ENCODE measurements at regions not wholly inside any gene's neighbourhood (a gene's known extent, or its start where the extent isn't known, plus 50 kb on each side); places are given as distances from the start of the nearest gene placed in this dataset.

DNA sequence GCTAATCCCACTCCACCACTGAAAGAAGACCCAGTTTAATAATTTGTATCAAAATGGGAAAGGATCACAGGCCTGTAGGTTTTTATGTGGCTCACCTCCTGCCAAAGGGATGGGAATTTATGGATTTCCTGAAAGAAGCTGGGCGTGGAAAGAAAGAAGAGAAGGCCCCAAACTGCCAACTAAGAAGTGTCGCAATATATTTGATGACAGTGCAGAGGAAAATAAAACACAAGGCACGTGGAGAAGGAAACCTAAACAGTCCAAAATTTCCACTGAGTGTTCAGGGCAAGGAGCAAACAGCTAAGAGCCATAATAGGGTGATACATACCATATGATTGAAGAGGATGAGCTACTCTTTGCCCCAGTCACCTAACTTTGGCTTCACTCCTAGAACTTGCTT is 667.2 kb downstream of the GATA3 start:
- no peak for ATAC-seq
- Mint-ChIP-seq H3K4me3 (no peak overlapping the region), H3K9me3 (peaks cover 23 to 30% of the 10 kb centered on the region in 2 donors), H3K27me3 (no peaks in the 10 kb centered on the region), H3K4me1 (no peaks in the 10 kb centered on the region), H3K27ac (no peak overlapping the region)
- no peak for DNase-seq

DNA sequence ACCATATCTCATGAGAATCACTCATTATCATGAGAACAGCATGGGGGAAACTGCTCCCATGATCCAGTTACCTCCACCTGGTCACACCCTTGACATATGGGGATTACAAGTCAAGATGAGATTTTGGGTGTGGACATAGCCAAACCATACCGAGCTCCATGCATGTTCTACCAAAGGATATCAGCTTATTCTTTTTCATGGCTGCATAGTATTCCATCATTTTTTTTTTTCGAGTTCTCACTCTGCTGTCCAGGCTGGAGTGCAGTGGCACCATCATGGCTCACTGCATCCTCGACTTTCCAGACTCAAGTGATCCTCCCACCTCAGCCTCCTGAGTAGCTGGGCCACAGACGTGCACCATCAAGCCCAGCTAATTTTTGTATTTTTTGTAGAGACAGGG is 668.3 kb downstream of the GATA3 start:
- Mint-ChIP-seq H3K4me3 (no peak overlapping the region), H3K27me3 (no peaks in the 10 kb centered on the region), H3K4me1 (no peaks in the 10 kb centered on the region), H3K9me3 (peaks cover 23 to 28% of the 10 kb centered on the region in 2 donors), H3K27ac (no peak overlapping the region)
- ATAC-seq (no peak), DNase-seq (no peak)

- ATAC-seq, result no peak
- H3K27me3 Mint-ChIP-seq, result no peaks in the 10 kb centered on the region
- no peaks in the 10 kb centered on the region for H3K4me1 Mint-ChIP-seq
Measured at GRCh38 chr10:8725343-8725742, 670.9 kb downstream of the GATA3 start.

GRCh38 chr10:8726084-8726778 is 671.7 kb downstream of the GATA3 start:
- H3K9me3 Mint-ChIP-seq, result peaks cover 5 to 8% of the 10 kb centered on the region in 2 donors
- no peaks in the 10 kb centered on the region for H3K27me3 Mint-ChIP-seq
- H3K4me3 Mint-ChIP-seq, result no peak overlapping the region
- H3K27ac Mint-ChIP-seq, result no peak overlapping the region
- ATAC-seq (no peak), DNase-seq (no peak)
- no peaks in the 10 kb centered on the region for H3K4me1 Mint-ChIP-seq

More at GRCh38 chr10:8725343-8725742, 670.9 kb downstream of the GATA3 start:
- no peak overlapping the region for H3K4me3 Mint-ChIP-seq
- H3K9me3 Mint-ChIP-seq, result peaks cover 5 to 8% of the 10 kb centered on the region in 2 donors
- no peak overlapping the region for H3K27ac Mint-ChIP-seq
- DNase-seq, result no peak

- Mint-ChIP-seq H3K9me3 (peaks cover 5 to 8% of the 10 kb centered on the region in 2 donors), H3K27ac (no peak overlapping the region), H3K27me3 (no peaks in the 10 kb centered on the region), H3K4me1 (no peaks in the 10 kb centered on the region), H3K4me3 (no peak overlapping the region)
- ATAC-seq, result no peak
- no peak for DNase-seq
Measured at GRCh38 chr10:8726779-8727084, 672.2 kb downstream of the GATA3 start.

DNA sequence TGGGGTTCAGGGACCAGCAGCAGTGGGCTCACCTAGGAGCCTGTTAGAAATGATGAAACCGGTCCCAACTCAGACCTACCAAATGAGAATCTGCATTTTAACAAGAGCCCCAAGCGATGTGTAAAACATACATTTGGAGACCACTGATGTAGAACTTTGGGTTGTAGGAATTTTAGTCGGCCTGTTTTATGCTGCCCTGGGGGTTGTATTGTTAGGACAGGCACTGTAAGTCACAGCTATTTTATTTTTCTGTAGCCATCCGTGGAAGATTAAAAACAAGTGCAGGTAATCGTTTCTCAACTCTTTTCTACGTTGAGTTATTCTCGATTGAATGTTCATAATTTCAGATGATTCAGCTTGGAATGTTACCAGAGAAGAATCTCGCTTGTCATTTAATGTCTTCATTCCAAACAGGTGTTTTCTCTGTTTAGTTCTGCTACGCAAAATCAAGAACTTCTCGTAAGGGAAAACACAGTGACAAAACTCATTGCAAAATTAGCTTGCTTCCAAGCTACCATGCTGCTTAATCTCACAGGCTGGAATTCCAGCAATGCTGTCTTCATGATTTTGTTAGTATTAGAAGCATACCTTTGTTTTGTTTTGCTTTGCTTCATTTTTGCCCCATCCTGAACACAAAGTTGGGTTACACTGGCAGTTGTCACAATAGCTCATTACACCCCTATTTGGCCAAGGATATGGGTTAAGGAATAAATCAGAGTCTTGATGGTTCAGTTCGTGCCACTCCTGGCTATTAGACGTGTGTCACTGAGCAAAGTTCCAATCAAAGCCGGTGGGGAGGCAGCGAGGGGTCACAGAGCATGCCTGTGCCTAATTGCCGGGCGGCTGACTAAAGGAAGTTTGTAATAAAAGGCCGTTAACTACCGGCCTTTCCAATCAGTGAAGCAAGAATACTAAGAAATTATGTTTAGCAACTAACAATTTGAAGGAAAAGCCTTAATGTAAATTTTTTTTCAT is 676.9 kb downstream of the GATA3 start:
- Mint-ChIP-seq H3K4me3 (no peak overlapping the region), H3K9me3 (no peaks in the 10 kb centered on the region), H3K27ac (no peak overlapping the region), H3K4me1 (no peaks in the 10 kb centered on the region), H3K27me3 (no peaks in the 10 kb centered on the region)
- no peak for ATAC-seq
- DNase-seq, result no peak

DNA sequence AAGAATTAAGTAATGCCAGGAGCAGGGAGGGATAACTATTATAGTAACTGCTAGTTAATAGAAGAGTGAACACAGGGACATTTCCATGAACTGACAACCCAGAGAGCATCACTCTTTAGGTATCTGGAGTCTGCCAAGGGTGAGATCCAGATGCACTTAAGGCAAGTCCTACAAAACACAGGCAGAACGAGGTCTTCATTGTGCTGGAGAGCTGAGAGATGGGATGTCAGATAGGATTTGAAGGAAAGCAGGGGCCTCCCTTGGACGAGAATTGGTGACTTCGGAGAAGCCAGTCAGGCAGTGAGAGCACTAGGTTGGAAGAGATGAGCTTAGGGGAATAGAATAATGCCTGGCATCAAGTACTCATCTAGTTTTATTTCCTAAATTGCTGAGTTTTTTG is 684.5 kb downstream of the GATA3 start:
- no peak overlapping the region for H3K4me3 Mint-ChIP-seq
- H3K27ac Mint-ChIP-seq, result no peak overlapping the region
- H3K9me3 Mint-ChIP-seq, result no peaks in the 10 kb centered on the region
- ATAC-seq (no peak), DNase-seq (no peak)
- no peaks in the 10 kb centered on the region for H3K4me1 Mint-ChIP-seq
- H3K27me3 Mint-ChIP-seq, result peaks cover 7% of the 10 kb centered on the region

GRCh38 chr10:8752146-8752843 is 697.8 kb downstream of the GATA3 start:
- DNase-seq (no peak), ATAC-seq (no peak)
- peaks cover 0 to 9% of the 10 kb centered on the region in 2 donors for H3K9me3 Mint-ChIP-seq
- peaks cover 19% of the 10 kb centered on the region for H3K27me3 Mint-ChIP-seq
- no peak overlapping the region for H3K4me3 Mint-ChIP-seq
- H3K4me1 Mint-ChIP-seq, result no peaks in the 10 kb centered on the region
- H3K27ac Mint-ChIP-seq, result no peak overlapping the region

- no peak for DNase-seq
Measured at GRCh38 chr10:8758029-8758428, 703.5 kb downstream of the GATA3 start.

DNA sequence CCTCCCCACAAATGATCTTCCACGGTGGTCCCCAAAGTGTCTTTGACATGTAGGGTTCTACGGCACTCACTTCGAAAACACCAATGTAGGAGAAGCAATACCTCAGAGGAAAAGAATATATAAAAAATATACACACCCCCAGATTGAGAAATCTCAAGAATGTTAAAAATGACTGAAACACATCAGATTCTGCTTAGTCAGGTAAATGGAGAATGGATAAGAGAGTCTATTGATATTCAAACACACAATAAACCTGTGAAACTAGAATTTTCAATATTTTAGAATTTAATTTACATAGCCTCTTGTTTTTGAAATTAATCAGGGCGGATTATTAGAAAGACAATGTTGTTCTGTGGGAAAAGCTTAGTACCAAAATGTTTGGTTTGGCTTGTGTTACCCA is 712.4 kb downstream of the GATA3 start:
- DNase-seq (no peak), ATAC-seq (no peak)
- H3K27ac Mint-ChIP-seq, result no peak overlapping the region
- no peak overlapping the region for H3K4me3 Mint-ChIP-seq
- no peaks in the 10 kb centered on the region for H3K27me3 Mint-ChIP-seq
- H3K4me1 Mint-ChIP-seq, result no peaks in the 10 kb centered on the region
- H3K9me3 Mint-ChIP-seq, result no peaks in the 10 kb centered on the region

More at GRCh38 chr10:8758029-8758428, 703.5 kb downstream of the GATA3 start:
- Mint-ChIP-seq H3K27me3 (peaks cover 8% of the 10 kb centered on the region), H3K4me1 (no peaks in the 10 kb centered on the region), H3K9me3 (peaks cover 0 to 9% of the 10 kb centered on the region in 2 donors), H3K27ac (no peak overlapping the region), H3K4me3 (no peak overlapping the region)
- ATAC-seq, result no peak

DNA sequence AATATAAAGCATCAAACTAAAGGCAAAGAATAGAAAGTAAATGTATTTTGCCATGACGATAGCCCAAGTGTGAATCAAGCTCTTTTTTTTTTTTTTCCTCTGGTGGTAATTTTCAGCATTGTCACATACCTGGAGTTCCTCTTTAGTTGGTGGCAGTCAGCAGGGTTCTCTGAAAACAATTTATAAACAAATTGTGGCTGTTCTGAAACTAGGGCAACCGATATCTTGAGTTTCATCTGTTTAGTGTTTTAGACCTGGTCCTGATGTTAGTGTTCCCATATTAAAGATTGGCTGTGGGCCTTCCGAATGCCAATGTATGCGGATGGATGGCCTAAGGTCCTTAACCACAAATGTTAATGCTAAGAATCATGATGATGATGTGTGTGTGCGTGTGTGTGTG is 713.1 kb downstream of the GATA3 start:
- H3K27me3 Mint-ChIP-seq, result no peaks in the 10 kb centered on the region
- no peak overlapping the region for H3K4me3 Mint-ChIP-seq
- ATAC-seq (no peak), DNase-seq (no peak)
- H3K9me3 Mint-ChIP-seq, result no peaks in the 10 kb centered on the region
- H3K27ac Mint-ChIP-seq, result no peak overlapping the region
- no peaks in the 10 kb centered on the region for H3K4me1 Mint-ChIP-seq

- no peak for DNase-seq
- ATAC-seq, result no peak
- Mint-ChIP-seq H3K9me3 (no peaks in the 10 kb centered on the region), H3K27ac (no peak overlapping the region), H3K4me3 (no peak overlapping the region), H3K4me1 (no peaks in the 10 kb centered on the region), H3K27me3 (no peaks in the 10 kb centered on the region)
Measured at GRCh38 chr10:8768341-8768740, 713.9 kb downstream of the GATA3 start.

DNA sequence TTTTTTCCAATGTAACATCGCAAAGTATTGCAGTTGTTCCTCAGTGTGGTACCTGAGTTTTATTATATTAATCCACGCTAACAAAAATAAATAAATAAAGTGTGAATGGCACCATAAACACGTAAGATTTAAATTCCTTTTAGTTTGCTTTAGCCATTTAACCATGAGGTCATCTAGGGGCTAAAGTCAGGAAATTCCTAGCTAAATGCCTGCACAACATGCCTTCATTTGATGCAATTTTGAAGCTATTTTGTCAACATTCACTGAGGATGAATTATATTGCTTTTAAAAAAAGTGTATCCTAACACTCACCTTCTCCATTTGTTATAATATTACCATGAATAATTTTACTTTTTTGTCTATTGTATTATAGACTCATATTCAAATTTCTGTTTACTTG is 714.4 kb downstream of the GATA3 start:
- Mint-ChIP-seq H3K4me3 (no peak overlapping the region), H3K9me3 (no peaks in the 10 kb centered on the region), H3K27ac (no peak overlapping the region), H3K27me3 (no peaks in the 10 kb centered on the region), H3K4me1 (no peaks in the 10 kb centered on the region)
- no peak for ATAC-seq
- DNase-seq, result no peak

DNA sequence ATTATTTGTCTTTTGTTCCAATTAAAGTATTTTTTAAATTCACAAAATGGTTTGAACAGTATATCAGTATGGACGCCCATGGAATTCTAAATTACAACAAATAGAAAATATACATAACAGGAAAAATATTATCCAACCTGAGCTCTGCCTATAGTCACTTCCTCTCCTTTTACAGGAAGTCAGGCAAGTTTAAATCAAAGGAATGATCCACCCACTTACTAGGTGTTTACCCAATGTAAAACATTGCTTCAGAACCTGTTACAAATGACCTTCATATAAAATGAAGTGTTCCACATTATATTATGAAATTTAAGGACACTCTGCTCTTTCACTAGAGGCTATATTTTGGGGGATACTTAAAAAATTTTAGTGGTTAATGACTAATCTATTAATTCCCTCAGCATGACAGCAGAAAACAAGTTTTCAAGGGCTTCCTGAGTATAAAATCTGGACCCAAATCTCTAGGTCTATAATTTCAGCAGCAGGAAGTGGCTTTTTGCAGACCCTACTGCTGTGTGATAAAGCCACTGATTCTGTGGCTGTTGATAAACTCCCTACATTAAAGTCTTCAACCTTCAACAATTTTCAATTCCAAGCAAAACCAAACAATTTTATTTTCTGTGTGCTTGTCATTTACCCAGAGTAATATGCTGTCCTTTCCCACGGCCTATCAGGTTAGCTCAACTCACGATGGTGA is 722.6 kb downstream of the GATA3 start:
- no peak for ATAC-seq
- Mint-ChIP-seq H3K4me3 (peak overlapping the region in 1 of 2 donors; percentile 12), H3K27me3 (no peaks in the 10 kb centered on the region), H3K9me3 (peaks cover 0 to 5% of the 10 kb centered on the region in 2 donors), H3K27ac (peak overlapping the region in 1 of 2 donors; percentile 42), H3K4me1 (peaks cover 24% of the 10 kb centered on the region)
- no peak for DNase-seq

DNA sequence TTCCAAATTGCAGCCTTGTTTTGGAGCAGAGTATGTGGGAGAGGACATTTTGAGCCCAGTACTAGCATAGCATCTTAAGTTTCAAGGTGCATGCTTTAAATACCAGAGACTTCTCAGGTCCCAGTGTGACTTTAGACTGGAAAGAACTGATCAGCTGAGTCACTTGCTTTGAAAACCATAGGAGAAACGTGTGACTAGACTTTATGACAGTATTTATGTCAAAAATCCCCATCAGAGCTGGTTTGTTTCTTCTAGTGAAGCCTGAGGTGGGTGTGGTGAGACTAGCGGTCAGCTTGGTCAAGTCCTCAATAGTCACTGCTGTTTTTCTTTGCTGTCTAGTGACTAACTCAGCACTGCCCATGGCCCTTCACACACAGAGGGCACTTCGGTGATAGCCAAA is 724.2 kb downstream of the GATA3 start:
- H3K27ac Mint-ChIP-seq, result no peak overlapping the region
- no peaks in the 10 kb centered on the region for H3K27me3 Mint-ChIP-seq
- peaks cover 0 to 5% of the 10 kb centered on the region in 2 donors for H3K9me3 Mint-ChIP-seq
- H3K4me3 Mint-ChIP-seq, result no peak overlapping the region
- peaks cover 24% of the 10 kb centered on the region for H3K4me1 Mint-ChIP-seq
- DNase-seq (no peak), ATAC-seq (no peak)
